ENCODE measurements at regions not wholly inside any gene's neighbourhood (a gene's known extent, or its start where the extent isn't known, plus 50 kb on each side); places are given as distances from the start of the nearest gene placed in this dataset.

DNA sequence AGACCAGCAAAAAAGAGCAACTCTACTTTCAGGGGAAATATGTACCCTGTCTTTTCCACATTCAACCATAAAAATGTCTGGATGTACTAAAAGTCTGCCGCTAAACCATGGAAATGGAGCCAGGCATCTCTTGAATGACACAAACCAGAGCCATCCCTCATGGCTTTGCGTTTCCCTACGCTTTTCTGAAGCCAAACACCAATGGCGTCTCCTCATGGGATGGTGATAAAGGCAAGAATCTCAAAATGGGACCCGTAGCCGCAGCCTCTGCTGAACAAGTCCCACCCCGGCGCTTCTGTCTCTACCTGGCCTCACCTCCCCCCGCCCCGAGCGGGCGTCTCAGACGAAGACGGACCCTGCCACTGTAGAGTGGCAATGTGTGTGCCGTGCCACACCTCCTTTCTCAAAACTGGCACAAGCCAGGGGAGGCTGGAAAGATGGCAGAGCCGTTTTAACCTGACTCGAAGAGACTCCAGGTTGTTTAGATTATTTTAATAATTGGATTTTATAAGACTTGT lies 80.3 kb upstream of the AFDN start:
- H3K56ac ChIP-seq (ENCODE audit: extremely low read depth, insufficient read depth, low read length) = no peak overlapping the region
- dilution Hi-C loops (cut with HindIII; ENCODE audit: low sequenced_read_pairs, unreplicated experiment) = no loop called here
- no peaks in the 10 kb centered on the region for H4K20me1 ChIP-seq (ENCODE audit: insufficient read depth, low read length)
- H3K4ac ChIP-seq (ENCODE audit: low read depth, low read length) = no peak overlapping the region
- H3K4me3 ChIP-seq (ENCODE audit: insufficient read depth, low read depth, low read length) = no peak overlapping the region
- H2BK20ac ChIP-seq (ENCODE audit: low read depth, low read length) = no peak overlapping the region
- H4K91ac ChIP-seq (ENCODE audit: insufficient read depth, low read depth, low read length) = no peak overlapping the region
- H3K79me1 ChIP-seq (ENCODE audit: low read depth in 1 of 2, low read length in 2 of 2) = no peaks in the 10 kb centered on the region
- in situ Hi-C loops (cut with MboI; ENCODE audit: low sequenced_read_pairs) = no loop called here
- H3K9me3 ChIP-seq (ENCODE audit: control insufficient read depth, insufficient read depth, low read length) = peaks cover 30% of the 10 kb centered on the region
- no peaks in the 10 kb centered on the region for H3K36me3 ChIP-seq (ENCODE audit: control insufficient read depth, insufficient read depth, low read length)
- no peaks in the 10 kb centered on the region for H3K9me1 ChIP-seq (ENCODE audit: insufficient read depth, low read length)
- H2AK9ac ChIP-seq (replicated peaks; ENCODE audit: low read depth, low read length, poor library complexity) = no peak overlapping the region
- no peak overlapping the region for H2BK120ac ChIP-seq (ENCODE audit: low read depth, low read length)
- intact Hi-C loops (cut with micrococcal nuclease) = no loop called here
- ATAC-seq (ENCODE audit: low read depth) = no peak
- H2BK15ac ChIP-seq (ENCODE audit: low read depth, low read length) = no peak overlapping the region
- POLR2A ChIA-PET (ENCODE audit: unreplicated experiment) = no interaction called here
- CTCF ChIA-PET = no interaction called here
- no peak overlapping the region for H2AK5ac ChIP-seq (ENCODE audit: low read depth, low read length)
- H3K27ac ChIP-seq (ENCODE audit: insufficient read depth, low read length) = no peak overlapping the region
- no peak overlapping the region for H2BK5ac ChIP-seq (ENCODE audit: low read depth, low read length, poor library complexity, severe bottlenecking)
- TF ChIP-seq CHD1 (IDR thresholded peaks at IDR 0.05; ENCODE audit: low read depth, low read length) = no peak
- no peak for TF ChIP-seq FOS (IDR thresholded peaks at IDR 0.05; ENCODE audit: low read depth, low read length)
- TF ChIP-seq MXI1 (IDR thresholded peaks at IDR 0.05; ENCODE audit: borderline replicate concordance, low read depth, low read length) = no peak
- TF ChIP-seq, protein P1, sequence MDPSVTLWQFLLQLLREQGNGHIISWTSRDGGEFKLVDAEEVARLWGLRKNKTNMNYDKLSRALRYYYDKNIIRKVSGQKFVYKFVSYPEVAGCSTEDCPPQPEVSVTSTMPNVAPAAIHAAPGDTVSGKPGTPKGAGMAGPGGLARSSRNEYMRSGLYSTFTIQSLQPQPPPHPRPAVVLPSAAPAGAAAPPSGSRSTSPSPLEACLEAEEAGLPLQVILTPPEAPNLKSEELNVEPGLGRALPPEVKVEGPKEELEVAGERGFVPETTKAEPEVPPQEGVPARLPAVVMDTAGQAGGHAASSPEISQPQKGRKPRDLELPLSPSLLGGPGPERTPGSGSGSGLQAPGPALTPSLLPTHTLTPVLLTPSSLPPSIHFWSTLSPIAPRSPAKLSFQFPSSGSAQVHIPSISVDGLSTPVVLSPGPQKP (IDR thresholded peaks at IDR 0.05; ENCODE audit: borderline replicate concordance, low read depth, low read length) = no peak
- TF ChIP-seq NFE2L2 (IDR thresholded peaks at IDR 0.05; ENCODE audit: low read depth, low read length) = no peak
- no peak for TF ChIP-seq MAZ (IDR thresholded peaks at IDR 0.05; ENCODE audit: borderline replicate concordance, low read depth, low read length)
- TF ChIP-seq MAFK (IDR thresholded peaks at IDR 0.05; ENCODE audit: low read depth, low read length) = no peak
- no peak for TF ChIP-seq POLR2A (IDR thresholded peaks at IDR 0.05; ENCODE audit: low read depth, low read length)
- TF ChIP-seq BHLHE40 (IDR thresholded peaks at IDR 0.05; ENCODE audit: low read depth, low read length) = no peak
- no peak overlapping the region for H4K5ac ChIP-seq (ENCODE audit: low read depth, low read length)
- no peaks in the 10 kb centered on the region for H3K4me1 ChIP-seq (ENCODE audit: control insufficient read depth, insufficient read depth, low read length)
- no peak overlapping the region for H3K23ac ChIP-seq (ENCODE audit: low read depth, low read length)
- H3K4me2 ChIP-seq (ENCODE audit: low read depth, low read length) = no peak overlapping the region
- H3K27me3 ChIP-seq (ENCODE audit: control insufficient read depth, insufficient read depth, low read length) = no peaks in the 10 kb centered on the region
- no peak overlapping the region for H3K18ac ChIP-seq (ENCODE audit: low read depth, low read length)
- no peak overlapping the region for H3K14ac ChIP-seq (replicated peaks; ENCODE audit: low read depth, low read length)
- no peak for DNase-seq
- BruUV-seq (replicated peaks) = no TSS peak
- WGBS, 2 experiments (ENCODE audit: extremely low coverage in 2 of 2, insufficient read length in 1 of 2) = no CpG with 5 or more reads among the region's 17 CpGs
- H2AFZ ChIP-seq (replicated peaks; ENCODE audit: low read length, poor library complexity) = no peak overlapping the region
- no peak overlapping the region for H3K9ac ChIP-seq (ENCODE audit: low read depth, low read length)
- no peak overlapping the region for H4K8ac ChIP-seq (ENCODE audit: low read depth in 2 of 2, low read length in 2 of 2)

Data from IMR-90 (cell line).